ENCODE measurements at regions not wholly inside any gene's neighbourhood (a gene's known extent, or its start where the extent isn't known, plus 50 kb on each side); places are given as distances from the start of the nearest gene placed in this dataset.

DNA sequence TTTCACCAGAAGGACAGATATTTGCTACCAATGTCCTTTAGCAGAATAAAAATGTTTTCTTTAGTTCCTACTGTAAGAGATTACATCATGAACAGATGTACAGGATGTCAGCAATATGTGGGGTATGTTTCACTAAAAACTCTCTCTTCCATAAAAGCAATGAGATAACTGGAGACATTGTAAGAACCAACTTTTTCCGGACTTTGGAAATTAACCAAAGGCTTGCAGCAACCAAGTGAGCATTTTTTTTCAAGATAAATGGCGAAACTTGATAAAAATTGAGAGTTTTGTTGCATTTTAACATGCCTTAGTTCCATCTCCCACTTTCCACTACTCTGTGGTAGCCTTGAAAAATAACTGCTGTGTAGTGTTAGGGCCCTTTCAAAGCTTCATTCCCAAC is 429.8 kb upstream of the CDH2 start:
- no peaks in the 10 kb centered on the region for H3K27me3 Mint-ChIP-seq (ENCODE audit: low read depth)
- peaks cover 8% of the 10 kb centered on the region for H3K9me3 Mint-ChIP-seq (ENCODE audit: low read depth)
- H3K36me3 Mint-ChIP-seq (ENCODE audit: low read depth): no peaks in the 10 kb centered on the region
- TF ChIP-seq, protein P1, sequence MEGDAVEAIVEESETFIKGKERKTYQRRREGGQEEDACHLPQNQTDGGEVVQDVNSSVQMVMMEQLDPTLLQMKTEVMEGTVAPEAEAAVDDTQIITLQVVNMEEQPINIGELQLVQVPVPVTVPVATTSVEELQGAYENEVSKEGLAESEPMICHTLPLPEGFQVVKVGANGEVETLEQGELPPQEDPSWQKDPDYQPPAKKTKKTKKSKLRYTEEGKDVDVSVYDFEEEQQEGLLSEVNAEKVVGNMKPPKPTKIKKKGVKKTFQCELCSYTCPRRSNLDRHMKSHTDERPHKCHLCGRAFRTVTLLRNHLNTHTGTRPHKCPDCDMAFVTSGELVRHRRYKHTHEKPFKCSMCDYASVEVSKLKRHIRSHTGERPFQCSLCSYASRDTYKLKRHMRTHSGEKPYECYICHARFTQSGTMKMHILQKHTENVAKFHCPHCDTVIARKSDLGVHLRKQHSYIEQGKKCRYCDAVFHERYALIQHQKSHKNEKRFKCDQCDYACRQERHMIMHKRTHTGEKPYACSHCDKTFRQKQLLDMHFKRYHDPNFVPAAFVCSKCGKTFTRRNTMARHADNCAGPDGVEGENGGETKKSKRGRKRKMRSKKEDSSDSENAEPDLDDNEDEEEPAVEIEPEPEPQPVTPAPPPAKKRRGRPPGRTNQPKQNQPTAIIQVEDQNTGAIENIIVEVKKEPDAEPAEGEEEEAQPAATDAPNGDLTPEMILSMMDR (IDR thresholded peaks at IDR 0.05): no peak
- H3K4me1 Mint-ChIP-seq (ENCODE audit: low read depth): peaks cover 7% of the 10 kb centered on the region
- no peak overlapping the region for H3K4me3 Mint-ChIP-seq (ENCODE audit: unreplicated experiment)
- no peak for DNase-seq (ENCODE audit: low spot score)
- H3K27ac Mint-ChIP-seq (ENCODE audit: unreplicated experiment): no peak overlapping the region

DNA sequence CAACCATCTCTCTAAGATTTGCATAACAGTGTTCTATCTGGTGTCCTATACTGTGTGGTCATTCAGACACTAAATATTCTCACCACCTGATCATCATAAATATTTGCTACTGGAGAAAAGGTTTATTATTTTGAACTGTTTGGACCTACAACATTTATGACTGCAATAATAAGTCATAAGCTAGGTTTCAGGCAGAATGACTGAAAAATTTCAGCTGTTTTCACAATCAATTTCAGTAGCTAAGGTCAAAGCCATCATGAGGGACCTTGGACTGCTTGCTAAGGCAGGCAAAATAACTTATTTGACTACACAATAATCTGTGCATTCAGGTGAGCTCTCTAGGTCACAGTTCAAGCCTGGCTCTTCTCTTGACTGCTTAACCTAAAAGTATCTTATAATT is 425.5 kb upstream of the CDH2 start:
- H3K27ac Mint-ChIP-seq (ENCODE audit: unreplicated experiment): no peak overlapping the region
- H3K27me3 Mint-ChIP-seq (ENCODE audit: low read depth): no peaks in the 10 kb centered on the region
- TF ChIP-seq, protein P1 (IDR thresholded peaks at IDR 0.05): no peak
- H3K4me3 Mint-ChIP-seq (ENCODE audit: unreplicated experiment): no peak overlapping the region
- peaks cover 3% of the 10 kb centered on the region for H3K4me1 Mint-ChIP-seq (ENCODE audit: low read depth)
- peaks cover 5% of the 10 kb centered on the region for H3K36me3 Mint-ChIP-seq (ENCODE audit: low read depth)
- peaks cover 32% of the 10 kb centered on the region for H3K9me3 Mint-ChIP-seq (ENCODE audit: low read depth)
- DNase-seq (ENCODE audit: low spot score): no peak

- TF ChIP-seq, protein P1 (IDR thresholded peaks at IDR 0.05): no peak
- Mint-ChIP-seq H3K27me3 (ENCODE audit: low read depth) (no peaks in the 10 kb centered on the region), H3K4me1 (ENCODE audit: low read depth) (peaks cover 12% of the 10 kb centered on the region), H3K4me3 (ENCODE audit: unreplicated experiment) (no peak overlapping the region), H3K9me3 (ENCODE audit: low read depth) (peaks cover 8% of the 10 kb centered on the region), H3K27ac (ENCODE audit: unreplicated experiment) (no peak overlapping the region), H3K36me3 (ENCODE audit: low read depth) (peaks cover under 1% of the 10 kb centered on the region)
- no peak for DNase-seq (ENCODE audit: low spot score)
Observed at GRCh38 chr18:28594034-28594433, 417.1 kb upstream of the CDH2 start.

GRCh38 chr18:28588884-28589549 is 412.1 kb upstream of the CDH2 start:
- peak overlapping the region; percentile 32 for H3K27ac Mint-ChIP-seq (ENCODE audit: unreplicated experiment)
- no peaks in the 10 kb centered on the region for H3K27me3 Mint-ChIP-seq (ENCODE audit: low read depth)
- H3K4me3 Mint-ChIP-seq (ENCODE audit: unreplicated experiment): no peak overlapping the region
- TF ChIP-seq, protein P1 (IDR thresholded peaks at IDR 0.05): no peak
- no peaks in the 10 kb centered on the region for H3K36me3 Mint-ChIP-seq (ENCODE audit: low read depth)
- peaks cover 24% of the 10 kb centered on the region for H3K4me1 Mint-ChIP-seq (ENCODE audit: low read depth)
- no peak for DNase-seq (ENCODE audit: low spot score)
- H3K9me3 Mint-ChIP-seq (ENCODE audit: low read depth): no peaks in the 10 kb centered on the region

DNA sequence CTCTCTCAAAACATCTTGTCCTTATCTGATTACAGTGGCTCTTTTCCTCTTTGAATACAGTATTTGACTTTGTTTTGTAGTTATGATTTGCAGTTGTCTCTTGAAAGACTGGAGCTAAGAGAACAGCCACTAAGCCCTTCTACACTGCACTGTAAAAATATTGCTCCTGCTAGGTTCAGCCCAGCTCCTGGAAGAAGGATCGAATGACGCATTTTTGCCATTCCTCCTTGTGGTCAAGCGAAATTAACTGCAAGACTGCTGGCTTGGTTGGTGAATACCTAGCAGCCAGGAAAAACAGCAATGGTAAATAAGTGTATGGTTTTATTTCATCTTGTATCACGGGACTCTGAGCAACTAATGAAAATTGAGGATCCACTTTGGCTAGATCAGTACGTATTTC is 407.8 kb upstream of the CDH2 start:
- no peak for DNase-seq (ENCODE audit: low spot score)
- no peaks in the 10 kb centered on the region for H3K36me3 Mint-ChIP-seq (ENCODE audit: low read depth)
- H3K9me3 Mint-ChIP-seq (ENCODE audit: low read depth): no peaks in the 10 kb centered on the region
- H3K27me3 Mint-ChIP-seq (ENCODE audit: low read depth): no peaks in the 10 kb centered on the region
- H3K4me1 Mint-ChIP-seq (ENCODE audit: low read depth): peaks cover 15% of the 10 kb centered on the region
- H3K4me3 Mint-ChIP-seq (ENCODE audit: unreplicated experiment): no peak overlapping the region
- H3K27ac Mint-ChIP-seq (ENCODE audit: unreplicated experiment): peak overlapping the region; percentile 50
- TF ChIP-seq, protein P1 (IDR thresholded peaks at IDR 0.05): no peak
